GM10248 (cell line): ENCODE measurements at regions not wholly inside any gene's neighbourhood (a gene's known extent, or its start where the extent isn't known, plus 50 kb on each side); places are given as distances from the start of the nearest gene placed in this dataset.

Experiments used
- CTCF ChIA-PET: fragments of 300-600 bp; sonication (Branson Sonifier 250); formaldehyde crosslinking; extraction: SDS; loops from one replicate; lab custom pipeline; 2021; ENCODE audit warnings: antibody characterized with exemption; lab: Yijun Ruan, JAX
- POLR2A ChIA-PET: fragments of 350-650 bp; sonication (Branson Sonifier 250); formaldehyde crosslinking; extraction: SDS; loops from one replicate; lab custom pipeline; 2020; ENCODE audit warnings: antibody characterized with exemption; lab: Yijun Ruan, JAX
- DNase-seq: peaks from one replicate; pipeline ENCODE4 v3.0.0; 2012; ENCODE audit errors: extremely low spot score
- CTCF ChIP-seq: IDR thresholded peaks from 2 replicates; pipeline ENCODE4 v1.5.1; 2012; ENCODE audit warnings: mild to moderate bottlenecking, low read depth; ENCODE audit errors: extremely low read depth, missing control alignments, control extremely low read depth

DNA sequence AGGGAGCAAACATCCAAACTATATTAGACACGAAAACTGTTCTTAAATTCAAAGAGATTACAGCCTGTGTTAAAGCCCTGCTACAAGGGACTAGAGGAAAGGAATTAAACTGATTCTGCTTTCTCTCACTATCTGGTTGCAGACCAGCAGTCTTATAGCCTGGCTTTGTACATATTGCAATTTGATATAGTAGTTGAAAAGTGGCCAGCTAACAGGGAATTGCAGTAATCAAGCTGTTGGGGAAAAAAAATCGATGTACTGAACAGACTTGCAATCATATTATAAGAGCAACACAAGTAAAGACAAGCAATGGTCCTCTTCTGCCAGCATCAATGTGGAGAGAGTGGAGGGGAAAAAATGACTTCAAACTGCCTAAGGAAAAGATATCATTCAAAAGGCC, 364.4 kb upstream of the EPHA5 start:
- no peak for TF ChIP-seq CTCF
- DNase-seq: no peak
- ChIA-PET CTCF (no interaction called here), POLR2A (no interaction called here)

DNA sequence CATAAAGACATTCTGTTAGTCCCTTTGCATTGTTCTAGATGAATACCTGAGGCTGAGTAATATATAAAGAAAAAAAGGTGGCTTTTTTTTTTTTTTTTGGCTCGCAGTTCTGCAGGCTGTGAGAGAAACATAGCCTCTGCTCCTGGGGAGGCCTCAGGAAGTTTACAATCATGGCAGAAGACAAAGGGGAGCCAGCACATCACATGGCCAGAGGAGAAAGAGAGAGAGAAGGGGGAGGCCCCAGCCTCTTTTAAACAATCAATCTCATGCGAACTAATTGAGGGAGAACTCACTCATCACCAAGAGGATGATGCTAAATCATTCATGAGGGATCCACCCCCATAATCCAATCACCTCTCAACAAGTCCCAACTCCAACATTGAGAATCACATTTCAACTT, 364.0 kb upstream of the EPHA5 start:
- no peak for TF ChIP-seq CTCF
- ChIA-PET CTCF (no interaction called here), POLR2A (no interaction called here)
- DNase-seq: no peak

GRCh38 chr4:66032571-66032970, 362.3 kb upstream of the EPHA5 start:
- no peak for DNase-seq
- no peak for TF ChIP-seq CTCF
- ChIA-PET POLR2A (no interaction called here), CTCF (no interaction called here)

- CTCF ChIA-PET: no interaction called here
- no peak for TF ChIP-seq CTCF
These were observed 358.4 kb upstream of the EPHA5 start for GRCh38 chr4:66028668-66029067.

DNA sequence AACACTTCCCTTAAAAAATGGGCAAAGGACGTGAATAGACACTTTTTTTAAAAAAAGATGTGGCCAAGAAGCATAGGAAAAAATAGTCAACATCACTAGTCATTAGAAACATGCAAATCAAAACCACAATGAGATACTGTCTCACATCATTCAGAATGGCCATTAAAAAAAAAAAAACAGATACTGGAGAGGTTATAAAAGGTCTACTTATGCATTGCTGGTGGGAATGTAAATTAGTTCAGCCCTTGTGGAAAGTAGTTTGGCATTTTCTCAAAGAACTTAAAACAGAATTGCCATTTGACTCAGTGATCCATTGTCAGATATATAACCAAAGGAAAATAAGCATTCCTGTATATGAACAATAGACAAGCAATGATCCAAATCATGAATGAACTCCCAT, 352.8 kb upstream of the EPHA5 start:
- CTCF ChIA-PET: no interaction called here
- DNase-seq: no peak
- no peak for TF ChIP-seq CTCF
- POLR2A ChIA-PET: no interaction called here

More at GRCh38 chr4:66028668-66029067, 358.4 kb upstream of the EPHA5 start:
- DNase-seq: no peak
- POLR2A ChIA-PET: no interaction called here

DNA sequence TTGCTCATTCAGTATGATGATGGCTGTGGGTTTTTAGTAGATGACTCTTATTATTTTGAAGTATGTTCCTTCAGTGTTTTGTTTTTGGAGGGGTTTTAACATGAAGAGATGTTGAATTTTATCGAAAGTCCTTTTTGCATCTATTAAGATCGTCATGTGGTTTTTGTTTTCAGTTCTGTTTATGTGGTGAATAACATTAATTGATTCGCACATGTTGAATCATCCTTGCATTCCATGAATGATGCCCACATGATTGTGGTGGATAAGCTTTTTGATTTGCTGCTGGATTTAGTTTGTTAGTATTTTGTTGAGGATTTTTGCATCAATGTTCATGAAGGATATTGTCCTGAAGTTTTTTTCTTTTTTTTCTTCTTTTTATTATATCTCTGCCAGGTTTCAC, 347.4 kb upstream of the EPHA5 start:
- TF ChIP-seq CTCF: no peak
- CTCF ChIA-PET: no interaction called here
- POLR2A ChIA-PET: no interaction called here
- no peak for DNase-seq

DNA sequence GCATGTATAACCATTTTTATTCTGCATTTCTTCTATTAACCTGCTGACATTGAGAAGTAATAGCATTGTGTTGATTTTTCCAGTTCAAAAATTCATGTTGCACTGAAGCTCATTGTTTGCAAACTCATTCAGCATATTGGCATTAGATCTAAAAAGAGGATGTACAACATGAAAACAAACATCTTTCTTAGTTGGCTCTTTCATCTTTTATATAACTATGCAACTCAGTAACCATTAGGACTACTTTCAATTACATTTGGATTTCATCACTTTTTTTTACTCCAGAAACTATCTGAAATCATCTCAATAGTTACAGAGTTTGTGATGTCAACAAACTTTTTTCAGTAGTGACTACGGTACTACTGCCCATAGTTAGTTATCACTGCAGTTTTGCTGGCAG, 346.0 kb upstream of the EPHA5 start:
- ChIA-PET CTCF (no interaction called here), POLR2A (no interaction called here)
- TF ChIP-seq CTCF: no peak
- DNase-seq: no peak
